ENCODE measurements at regions not wholly inside any gene's neighbourhood (a gene's known extent, or its start where the extent isn't known, plus 50 kb on each side); places are given as distances from the start of the nearest gene placed in this dataset.

DNA sequence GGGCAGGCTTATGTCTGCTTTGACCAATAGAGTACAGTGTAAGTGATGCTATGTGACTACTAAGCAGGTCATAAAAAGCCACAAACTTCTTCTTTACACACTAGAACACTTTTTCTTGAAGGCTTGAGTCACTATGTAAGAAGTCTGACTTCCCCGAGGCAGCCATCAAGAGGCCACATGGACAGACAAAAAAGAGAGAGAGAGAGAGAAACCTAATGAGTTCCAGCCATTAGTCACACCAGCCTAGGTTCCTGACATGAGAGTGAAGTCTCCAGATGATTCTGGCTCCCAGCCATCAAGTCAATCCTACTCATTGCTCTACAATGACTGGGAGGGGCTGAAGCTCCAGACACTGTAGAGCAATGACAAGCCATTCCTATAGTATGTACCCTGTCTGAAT lies 101.4 kb downstream of the LHX9 start:
- Histone ChIP-seq H3K27me3 (no peaks in the 10 kb centered on the region), H3K36me3 (no peaks in the 10 kb centered on the region), H3K9me3 (no peaks in the 10 kb centered on the region), H3K27ac (no peak overlapping the region), H3K4me1 (no peaks in the 10 kb centered on the region), H3K4me3 (no peak overlapping the region)
- no peak for TF ChIP-seq POLR2AphosphoS5 (IDR thresholded peaks at IDR 0.05)
- TF ChIP-seq, protein P1, sequence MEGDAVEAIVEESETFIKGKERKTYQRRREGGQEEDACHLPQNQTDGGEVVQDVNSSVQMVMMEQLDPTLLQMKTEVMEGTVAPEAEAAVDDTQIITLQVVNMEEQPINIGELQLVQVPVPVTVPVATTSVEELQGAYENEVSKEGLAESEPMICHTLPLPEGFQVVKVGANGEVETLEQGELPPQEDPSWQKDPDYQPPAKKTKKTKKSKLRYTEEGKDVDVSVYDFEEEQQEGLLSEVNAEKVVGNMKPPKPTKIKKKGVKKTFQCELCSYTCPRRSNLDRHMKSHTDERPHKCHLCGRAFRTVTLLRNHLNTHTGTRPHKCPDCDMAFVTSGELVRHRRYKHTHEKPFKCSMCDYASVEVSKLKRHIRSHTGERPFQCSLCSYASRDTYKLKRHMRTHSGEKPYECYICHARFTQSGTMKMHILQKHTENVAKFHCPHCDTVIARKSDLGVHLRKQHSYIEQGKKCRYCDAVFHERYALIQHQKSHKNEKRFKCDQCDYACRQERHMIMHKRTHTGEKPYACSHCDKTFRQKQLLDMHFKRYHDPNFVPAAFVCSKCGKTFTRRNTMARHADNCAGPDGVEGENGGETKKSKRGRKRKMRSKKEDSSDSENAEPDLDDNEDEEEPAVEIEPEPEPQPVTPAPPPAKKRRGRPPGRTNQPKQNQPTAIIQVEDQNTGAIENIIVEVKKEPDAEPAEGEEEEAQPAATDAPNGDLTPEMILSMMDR (IDR thresholded peaks at IDR 0.05) = no peak
- DNase-seq (ENCODE audit: low spot score in 2 of 2) = no peak
- intact Hi-C loops (cut with DNase I; ENCODE audit: low total_unique reads) = no loop called here

DNA sequence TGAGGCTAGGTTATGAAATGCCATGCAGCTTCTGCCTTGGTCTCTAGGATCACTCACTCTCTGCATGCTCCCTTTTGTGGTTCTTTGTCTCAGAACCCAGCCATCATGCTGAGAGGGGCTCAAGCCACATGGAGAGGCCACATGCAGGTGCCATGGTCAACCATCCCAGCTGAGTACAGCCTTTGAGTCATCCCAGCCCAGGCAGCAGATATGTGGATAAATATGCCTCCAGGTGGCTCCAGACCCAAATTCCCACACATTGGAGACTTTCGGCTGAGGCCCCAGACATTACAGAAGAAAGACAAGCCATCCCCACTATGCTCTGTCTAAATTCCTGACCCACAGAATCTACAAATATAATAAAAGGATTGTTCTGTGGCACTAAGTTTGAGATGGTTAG lies 102.0 kb downstream of the LHX9 start:
- Histone ChIP-seq H3K27me3 (no peaks in the 10 kb centered on the region), H3K9me3 (no peaks in the 10 kb centered on the region), H3K27ac (no peak overlapping the region), H3K36me3 (no peaks in the 10 kb centered on the region), H3K4me1 (no peaks in the 10 kb centered on the region), H3K4me3 (no peak overlapping the region)
- DNase-seq (ENCODE audit: low spot score in 2 of 2) = no peak
- TF ChIP-seq POLR2A (IDR thresholded peaks at IDR 0.05) = no peak
- TF ChIP-seq, protein P1 (IDR thresholded peaks at IDR 0.05) = no peak
- intact Hi-C loops (cut with DNase I; ENCODE audit: low total_unique reads) = no loop called here

DNA sequence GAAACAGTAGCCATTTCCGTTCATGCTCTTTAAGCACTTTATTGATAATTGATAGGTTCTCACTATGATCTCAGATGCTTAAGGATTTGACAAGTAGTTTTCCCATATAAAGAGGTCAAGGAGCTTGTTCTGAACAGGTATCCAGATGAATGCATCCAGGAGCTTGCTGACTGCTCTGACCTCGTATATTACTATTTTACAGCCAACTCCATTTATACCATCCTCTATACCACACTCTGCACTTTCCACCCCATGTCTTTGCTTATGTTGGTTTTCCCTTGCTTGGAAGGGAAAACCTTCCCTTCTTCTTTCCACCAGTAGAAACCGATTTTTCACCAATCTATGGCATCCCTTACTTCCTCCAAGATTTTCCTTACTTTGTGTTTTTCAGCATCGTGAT lies 107.2 kb downstream of the LHX9 start:
- no peaks in the 10 kb centered on the region for H3K4me1 ChIP-seq
- H3K36me3 ChIP-seq = no peaks in the 10 kb centered on the region
- no peak overlapping the region for H3K27ac ChIP-seq
- TF ChIP-seq POLR2AphosphoS5 (IDR thresholded peaks at IDR 0.05) (no peak), POLR2A (IDR thresholded peaks at IDR 0.05) (no peak)
- TF ChIP-seq, protein P1 (IDR thresholded peaks at IDR 0.05) = no peak
- no peaks in the 10 kb centered on the region for H3K9me3 ChIP-seq
- H3K27me3 ChIP-seq = no peaks in the 10 kb centered on the region
- no peak overlapping the region for H3K4me3 ChIP-seq
- no peak for DNase-seq (ENCODE audit: low spot score in 2 of 2)
- intact Hi-C loops (cut with DNase I; ENCODE audit: low total_unique reads) = no loop called here

DNA sequence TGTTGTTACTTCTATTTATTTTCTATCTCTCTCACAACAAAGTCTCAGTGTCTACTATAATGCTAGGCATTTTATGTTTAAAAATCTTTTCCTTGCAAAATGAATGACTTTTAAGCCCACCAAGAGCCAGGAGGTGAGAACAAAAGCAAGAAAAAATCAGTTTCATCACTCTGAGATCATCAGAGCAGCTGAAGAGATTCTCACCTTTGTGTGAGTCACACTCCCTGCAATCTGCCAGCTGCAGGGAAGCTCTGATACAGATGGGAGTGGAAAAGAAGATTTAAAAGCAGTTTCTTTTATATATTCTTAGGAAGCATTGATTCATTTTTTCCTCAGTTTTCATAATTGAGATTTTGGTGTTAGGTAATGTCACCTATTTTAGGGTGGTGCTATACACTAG lies 107.6 kb downstream of the LHX9 start:
- no peaks in the 10 kb centered on the region for H3K4me1 ChIP-seq
- no peak for DNase-seq (ENCODE audit: low spot score in 2 of 2)
- no peaks in the 10 kb centered on the region for H3K36me3 ChIP-seq
- no peak overlapping the region for H3K27ac ChIP-seq
- H3K4me3 ChIP-seq = no peak overlapping the region
- no peaks in the 10 kb centered on the region for H3K9me3 ChIP-seq
- H3K27me3 ChIP-seq = no peaks in the 10 kb centered on the region
- intact Hi-C loops (cut with DNase I; ENCODE audit: low total_unique reads) = no loop called here
- TF ChIP-seq, protein P1 (IDR thresholded peaks at IDR 0.05) = no peak
- TF ChIP-seq POLR2AphosphoS5 (IDR thresholded peaks at IDR 0.05) (no peak), POLR2A (IDR thresholded peaks at IDR 0.05) (no peak)

DNA sequence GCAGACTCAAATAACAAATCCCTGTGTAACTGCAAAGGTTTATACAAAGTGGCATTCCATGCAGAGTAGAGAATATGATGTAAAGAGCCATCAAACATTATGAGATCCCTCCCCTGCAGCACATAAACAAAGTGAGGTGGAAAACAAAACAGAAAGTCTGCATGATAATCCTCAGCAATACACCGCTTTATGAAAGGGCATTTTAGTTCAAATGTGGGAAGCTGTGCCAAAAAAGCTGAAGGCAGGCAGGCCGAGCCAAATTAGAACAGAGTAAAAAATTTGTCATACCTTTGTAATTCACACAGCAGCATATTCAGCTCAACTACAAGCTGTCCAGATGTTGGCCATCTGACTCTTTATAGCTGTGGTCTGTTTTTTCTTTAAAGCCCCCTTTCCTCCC lies 113.5 kb downstream of the LHX9 start:
- no peak for TF ChIP-seq POLR2A (IDR thresholded peaks at IDR 0.05)
- TF ChIP-seq POLR2AphosphoS5 (IDR thresholded peaks at IDR 0.05) = no peak
- TF ChIP-seq, protein P1 (IDR thresholded peaks at IDR 0.05) = no peak
- Histone ChIP-seq H3K9me3 (no peaks in the 10 kb centered on the region), H3K27me3 (no peaks in the 10 kb centered on the region), H3K4me1 (no peaks in the 10 kb centered on the region), H3K36me3 (no peaks in the 10 kb centered on the region), H3K27ac (no peak overlapping the region), H3K4me3 (no peak overlapping the region)
- intact Hi-C loops (cut with DNase I; ENCODE audit: low total_unique reads) = no loop called here
- DNase-seq (ENCODE audit: low spot score in 2 of 2) = no peak

Measured in breast epithelium (tissue), 4 donors.